Ovary (tissue), 7 donors: ENCODE measurements at regions not wholly inside any gene's neighbourhood (a gene's known extent, or its start where the extent isn't known, plus 50 kb on each side); places are given as distances from the start of the nearest gene placed in this dataset.
"Not testable (repeated sequence)": the region's sequence is repeated elsewhere in the genome, so short reads cannot be mapped to it uniquely, and the experiment has no call there.

Experiments used
- DNase-seq, 5 donors: peaks; one replicate each; pipeline ENCODE4 v3.0.0-alpha.2; 2019 to 2020
- H3K27ac ChIP-seq, 2 donors: fragments of 200-600 bp; one replicate each; pipeline versions ENCODE4 v1.5.1 to v1.8.0; 2019 to 2022
- H3K27me3 ChIP-seq: fragments of 200-600 bp; one replicate; pipeline ENCODE4 v1.8.0; 2022
- H3K36me3 ChIP-seq: fragments of 200-600 bp; sonication (generic); one replicate; pipeline ENCODE4 v1.5.1; 2019
- H3K4me1 ChIP-seq: one replicate; pipeline ENCODE4 v1.8.1; 2013; ENCODE audit warnings: mild to moderate bottlenecking, moderate library complexity; ENCODE audit not compliant: insufficient read depth
- H3K4me3 ChIP-seq: fragments of 200-600 bp; sonication (generic); one replicate; pipeline ENCODE4 v1.5.1; 2017
- H3K9me3 ChIP-seq, 2 donors: fragments of 200-600 bp in 1 of 2; sonication (generic) in 1 of 2; one replicate each; pipeline versions ENCODE4 v1.5.1 to v1.8.1; 2013 to 2019; ENCODE audit warnings: mild to moderate bottlenecking in 1 of 2, moderate library complexity in 1 of 2
- CTCF ChIP-seq, 3 donors: fragments of 450-650 bp in 2 of 3; fragments of 200-600 bp in 1 of 3; IDR thresholded peaks; one replicate each; pipeline versions ENCODE4 v1.5.1 to v1.8.0; 2016 to 2022; ENCODE audit warnings: antibody characterized with exemption in 3 of 3, mild to moderate bottlenecking in 1 of 3
- EP300 ChIP-seq: sonication (generic); formaldehyde crosslinking; IDR thresholded peaks from one replicate; pipeline ENCODE4 v1.6.1; 2017; ENCODE audit warnings: antibody characterized with exemption
- POLR2A ChIP-seq: fragments of 450-650 bp; IDR thresholded peaks from one replicate; pipeline ENCODE4 v1.6.1; 2017; ENCODE audit warnings: antibody characterized with exemption, mild to moderate bottlenecking, moderate library complexity
- WGBS, 3 donors: extraction: QIAGEN DNeasy Blood & Tissue Kit in 1 of 3; methylation state at CpG; one replicate each; pipeline versions ENCODE4 v1.1.5 to v1.1.7; 2013 to 2017; 5-methylcytosine and 5-hydroxymethylcytosine counted together
- intact Hi-C, 4 donors: fragments of 100-400 bp; cut with DNase I; formaldehyde crosslinking; loops; one replicate each; pipeline versions ENCODE4 v1.11.0 to v1.15.1; 2022 to 2023
- donor health status: DM: no; HTN: no; CAD: no; lungs with moderate emphysema.
- donor health status: DM: no; HTN: no; CAD: no.
- donor health status: Bipolar disorder and iron deficiency.
- donor health status: DM: no; HTN: no; CAD: no.
- donor health status: DM: yes; HTN: yes; CAD: no.

- Histone ChIP-seq H3K36me3 (no peaks in the 10 kb centered on the region), H3K4me3 (no peak overlapping the region), H3K27me3 (no peaks in the 10 kb centered on the region), H3K9me3 (no peaks in the 10 kb centered on the region), H3K27ac (no peak overlapping the region), H3K4me1 (no peaks in the 10 kb centered on the region)
- intact Hi-C loops = loop anchor here in 1 of 4 donors (1.0 kb wide), 1 partner anchor 144 kb away; no protein-coding TSS in a partner anchor
- 88 to 93% (median 89%) methylated on average over 3 of the region's 3 CpGs for WGBS, 3 donors
- TF ChIP-seq CTCF (IDR thresholded peaks at IDR 0.05) (no peak), POLR2A (no peak), EP300 (no peak)
- DNase-seq = no peak
Observed at GRCh38 chr2:16389611-16390010, 276.0 kb downstream of the CYRIA start.

- DNase-seq, H3K36me3 ChIP-seq, H3K27ac ChIP-seq, H3K4me1 ChIP-seq, H3K9me3 ChIP-seq, H3K4me3 ChIP-seq, intact Hi-C loops, H3K27me3 ChIP-seq: not testable (repeated sequence)
- 92 to 94% (median 92%) methylated on average over 16 of the region's 16 CpGs for WGBS, 3 donors
Observed at GRCh38 chr2:16388199-16388830, 277.3 kb downstream of the CYRIA start.

GRCh38 chr2:16387461-16387984 is 278.1 kb downstream of the CYRIA start:
- no peaks in the 10 kb centered on the region for H3K36me3 ChIP-seq
- no peak for TF ChIP-seq EP300
- no peak for TF ChIP-seq POLR2A
- TF ChIP-seq CTCF (IDR thresholded peaks at IDR 0.05) = no peak
- H3K9me3 ChIP-seq = no peaks in the 10 kb centered on the region
- no peak for DNase-seq
- no peaks in the 10 kb centered on the region for H3K27me3 ChIP-seq
- WGBS, 3 donors = 92 to 95% (median 93%) methylated on average over 8 of the region's 8 CpGs
- intact Hi-C loops = no loop called here
- no peak overlapping the region for H3K27ac ChIP-seq
- no peak overlapping the region for H3K4me3 ChIP-seq
- no peaks in the 10 kb centered on the region for H3K4me1 ChIP-seq

- no peaks in the 10 kb centered on the region for H3K4me1 ChIP-seq
- intact Hi-C loops = no loop called here
- H3K36me3 ChIP-seq = no peaks in the 10 kb centered on the region
- whole genome bisulfite sequencing, 3 donors = 57 to 59% (median 58%) methylated on average over 7 of the region's 7 CpGs
- TF ChIP-seq EP300 (no peak), POLR2A (no peak), CTCF (IDR thresholded peaks at IDR 0.05) (no peak)
- H3K4me3 ChIP-seq = no peak overlapping the region
- H3K27me3 ChIP-seq = no peaks in the 10 kb centered on the region
- H3K9me3 ChIP-seq = no peaks in the 10 kb centered on the region
- no peak for DNase-seq
- H3K27ac ChIP-seq = no peak overlapping the region
Observed at GRCh38 chr2:16386431-16386830, 279.2 kb downstream of the CYRIA start.

- intact Hi-C loops = no loop called here
- no peak for TF ChIP-seq POLR2A
- TF ChIP-seq EP300 = no peak
- TF ChIP-seq CTCF (IDR thresholded peaks at IDR 0.05) = no peak
- H3K4me1 ChIP-seq = no peaks in the 10 kb centered on the region
- no peak overlapping the region for H3K27ac ChIP-seq
- no peaks in the 10 kb centered on the region for H3K9me3 ChIP-seq
- 71 to 85% (median 73%) methylated on average over 2 of the region's 2 CpGs for WGBS, 3 donors
- no peak overlapping the region for H3K4me3 ChIP-seq
- no peaks in the 10 kb centered on the region for H3K27me3 ChIP-seq
- H3K36me3 ChIP-seq = no peaks in the 10 kb centered on the region
- no peak for DNase-seq
Observed at GRCh38 chr2:16386031-16386430, 279.6 kb downstream of the CYRIA start.
